Endothelial cell (in vitro differentiated cells): ENCODE measurements at regions not wholly inside any gene's neighbourhood (a gene's known extent, or its start where the extent isn't known, plus 50 kb on each side); places are given as distances from the start of the nearest gene placed in this dataset.

ENCODE experiments used
- DNase-seq: peaks from one replicate; pipeline ENCODE4 v3.0.0; 2021; ENCODE audit warnings: low spot score
- H3K27ac Mint-ChIP-seq: one replicate; pipeline ENCODE4 v1.8.0; 2021; ENCODE audit warnings: mixed read lengths, inconsistent platforms; ENCODE audit not compliant: unreplicated experiment
- H3K27me3 Mint-ChIP-seq: one replicate; pipeline ENCODE4 v1.8.0; 2021; ENCODE audit warnings: mild to moderate bottlenecking, moderate library complexity, mixed read lengths, inconsistent platforms; ENCODE audit not compliant: unreplicated experiment
- H3K36me3 Mint-ChIP-seq: one replicate; pipeline ENCODE4 v1.8.0; 2021; ENCODE audit warnings: mild to moderate bottlenecking, low read depth, mixed read lengths, inconsistent platforms; ENCODE audit not compliant: unreplicated experiment
- H3K4me1 Mint-ChIP-seq: one replicate; pipeline ENCODE4 v1.8.0; 2021; ENCODE audit warnings: mild to moderate bottlenecking, mixed read lengths, inconsistent platforms; ENCODE audit not compliant: unreplicated experiment
- H3K4me3 Mint-ChIP-seq: one replicate; pipeline ENCODE4 v1.8.0; 2021; ENCODE audit warnings: mild to moderate bottlenecking, mixed read lengths, inconsistent platforms; ENCODE audit not compliant: unreplicated experiment
- H3K9me3 Mint-ChIP-seq: one replicate; pipeline ENCODE4 v1.8.0; 2021; ENCODE audit warnings: mixed read lengths, inconsistent platforms; ENCODE audit not compliant: unreplicated experiment
- CTCF ChIP-seq: fragments of 200-600 bp; sonication (generic); IDR thresholded peaks from one replicate; pipeline ENCODE4 v1.5.0; 2021; ENCODE audit warnings: antibody characterized with exemption; ENCODE audit not compliant: unreplicated experiment

GRCh38 chr1:72745413-72745812, 463.1 kb upstream of the NEGR1 start:
- H3K4me1 Mint-ChIP-seq, result no peaks in the 10 kb centered on the region
- H3K36me3 Mint-ChIP-seq, result no peaks in the 10 kb centered on the region
- H3K9me3 Mint-ChIP-seq, result no peaks in the 10 kb centered on the region
- no peak overlapping the region for H3K4me3 Mint-ChIP-seq
- TF ChIP-seq CTCF, result no peak
- no peak overlapping the region for H3K27ac Mint-ChIP-seq
- DNase-seq, result no peak
- no peaks in the 10 kb centered on the region for H3K27me3 Mint-ChIP-seq

- H3K36me3 Mint-ChIP-seq, result no peaks in the 10 kb centered on the region
- TF ChIP-seq CTCF, result no peak
- H3K4me3 Mint-ChIP-seq, result no peak overlapping the region
- peaks cover 2% of the 10 kb centered on the region for H3K27me3 Mint-ChIP-seq
- DNase-seq, result no peak
- no peaks in the 10 kb centered on the region for H3K9me3 Mint-ChIP-seq
- no peak overlapping the region for H3K27ac Mint-ChIP-seq
- no peaks in the 10 kb centered on the region for H3K4me1 Mint-ChIP-seq
These were observed 452.1 kb upstream of the NEGR1 start for GRCh38 chr1:72734415-72734814.

GRCh38 chr1:72724951-72725861, 442.9 kb upstream of the NEGR1 start:
- no peak for TF ChIP-seq CTCF
- Mint-ChIP-seq H3K9me3 (no peaks in the 10 kb centered on the region), H3K36me3 (no peaks in the 10 kb centered on the region), H3K4me1 (no peaks in the 10 kb centered on the region), H3K4me3 (no peak overlapping the region), H3K27ac (no peak overlapping the region), H3K27me3 (no peaks in the 10 kb centered on the region)
- DNase-seq, result peak; percentile 35

GRCh38 chr1:72705921-72706320, 423.6 kb upstream of the NEGR1 start:
- no peak for TF ChIP-seq CTCF
- no peak for DNase-seq
- Mint-ChIP-seq H3K36me3 (no peaks in the 10 kb centered on the region), H3K27me3 (no peaks in the 10 kb centered on the region), H3K9me3 (no peaks in the 10 kb centered on the region), H3K4me1 (peaks cover 8% of the 10 kb centered on the region), H3K27ac (no peak overlapping the region), H3K4me3 (no peak overlapping the region)

- DNase-seq, result no peak
- no peak overlapping the region for H3K4me3 Mint-ChIP-seq
- no peak for TF ChIP-seq CTCF
- no peaks in the 10 kb centered on the region for H3K36me3 Mint-ChIP-seq
- H3K27ac Mint-ChIP-seq, result no peak overlapping the region
- H3K4me1 Mint-ChIP-seq, result no peaks in the 10 kb centered on the region
- no peaks in the 10 kb centered on the region for H3K27me3 Mint-ChIP-seq
- H3K9me3 Mint-ChIP-seq, result no peaks in the 10 kb centered on the region
These were observed 422.6 kb upstream of the NEGR1 start for GRCh38 chr1:72704841-72705477.
